Vagina (tissue), 2 donors: ENCODE measurements at regions not wholly inside any gene's neighbourhood (a gene's known extent, or its start where the extent isn't known, plus 50 kb on each side); places are given as distances from the start of the nearest gene placed in this dataset.

Experiments
- DNase-seq, 2 donors: peaks; one replicate each; pipeline ENCODE4 v3.0.0-alpha.2; 2017; ENCODE audit errors: extremely low spot score in 2 of 2
- H3K27ac ChIP-seq: fragments of 200-600 bp; sonication (generic); one replicate; pipeline ENCODE4 v1.5.1; 2019
- H3K27me3 ChIP-seq: fragments of 200-600 bp; sonication (generic); one replicate; pipeline ENCODE4 v1.5.1; 2019
- H3K36me3 ChIP-seq, 2 donors: fragments of 200-600 bp; sonication (generic); one replicate each; pipeline ENCODE4 v1.5.1; 2017 to 2019
- H3K4me1 ChIP-seq: fragments of 200-600 bp; sonication (generic); one replicate; pipeline ENCODE4 v1.5.1; 2019
- H3K4me3 ChIP-seq, 2 donors: fragments of 200-600 bp; sonication (generic); 1 replicate in 1 of 2; 2 replicates in 1 of 2; pipeline ENCODE4 v1.5.1; 2016 to 2019
- H3K9me3 ChIP-seq: fragments of 200-600 bp; sonication (generic); one replicate; pipeline ENCODE4 v1.5.1; 2019
- CTCF ChIP-seq, 3 experiments: fragments of 450-650 bp in 2 of 3; fragments of 200-600 bp in 1 of 3; sonication (generic) in 1 of 3; IDR thresholded peaks; one replicate each; pipeline ENCODE4 v1.5.1; 2017 to 2019; ENCODE audit warnings: antibody characterized with exemption in 3 of 3, mild to moderate bottlenecking in 2 of 3, moderate library complexity in 2 of 3
- POLR2A ChIP-seq, 2 donors: fragments of 450-650 bp; IDR thresholded peaks; one replicate each; pipeline ENCODE4 v1.6.1; 2017; ENCODE audit warnings: antibody characterized with exemption in 2 of 2, mild to moderate bottlenecking in 2 of 2, moderate library complexity in 2 of 2
- POLR2AphosphoS5 ChIP-seq, 2 donors: sonication (generic); formaldehyde crosslinking; IDR thresholded peaks; one replicate each; pipeline ENCODE4 v1.9.0; 2017; ENCODE audit warnings: antibody characterized with exemption in 2 of 2, mild to moderate bottlenecking in 2 of 2, low read depth in 1 of 2; ENCODE audit not compliant: insufficient read depth in 1 of 2
- intact Hi-C: fragments of 100-400 bp; cut with DNase I; formaldehyde crosslinking; loops from one replicate; pipeline ENCODE4 v1.15.1; 2023

GRCh38 chr13:59024434-59024833 lies 1139.3 kb downstream of the DIAPH3 start:
- H3K27ac ChIP-seq = no peak overlapping the region
- no peaks in the 10 kb centered on the region for H3K4me1 ChIP-seq
- H3K27me3 ChIP-seq = no peaks in the 10 kb centered on the region
- no peak for DNase-seq
- no peaks in the 10 kb centered on the region for H3K36me3 ChIP-seq
- no peaks in the 10 kb centered on the region for H3K9me3 ChIP-seq
- no peak for TF ChIP-seq CTCF (IDR thresholded peaks at IDR 0.05)
- TF ChIP-seq POLR2A (IDR thresholded peaks at IDR 0.05) = no peak
- no peak for TF ChIP-seq POLR2AphosphoS5 (IDR thresholded peaks at IDR 0.05; ENCODE audit: insufficient read depth in 1 of 2, low read depth in 1 of 2)
- intact Hi-C loops = no loop called here
- H3K4me3 ChIP-seq = no peak overlapping the region

GRCh38 chr13:59034198-59034597 lies 1129.5 kb downstream of the DIAPH3 start:
- Histone ChIP-seq H3K9me3 (no peaks in the 10 kb centered on the region), H3K27ac (no peak overlapping the region), H3K4me3 (no peak overlapping the region), H3K36me3 (no peaks in the 10 kb centered on the region), H3K27me3 (no peaks in the 10 kb centered on the region), H3K4me1 (no peaks in the 10 kb centered on the region)
- DNase-seq = no peak
- intact Hi-C loops = no loop called here
- TF ChIP-seq POLR2AphosphoS5 (IDR thresholded peaks at IDR 0.05; ENCODE audit: insufficient read depth in 1 of 2, low read depth in 1 of 2) (no peak), POLR2A (IDR thresholded peaks at IDR 0.05) (no peak), CTCF (IDR thresholded peaks at IDR 0.05) (no peak)

GRCh38 chr13:59038824-59039223 lies 1124.9 kb downstream of the DIAPH3 start:
- Histone ChIP-seq H3K27ac (no peak overlapping the region), H3K27me3 (no peaks in the 10 kb centered on the region), H3K9me3 (no peaks in the 10 kb centered on the region), H3K4me3 (no peak overlapping the region), H3K36me3 (no peaks in the 10 kb centered on the region), H3K4me1 (no peaks in the 10 kb centered on the region)
- intact Hi-C loops = loop anchor here (1.0 kb wide), 1 partner anchor 27 kb away; no protein-coding TSS in a partner anchor
- TF ChIP-seq POLR2A (IDR thresholded peaks at IDR 0.05) = no peak
- TF ChIP-seq CTCF (IDR thresholded peaks at IDR 0.05) = no peak
- no peak for TF ChIP-seq POLR2AphosphoS5 (IDR thresholded peaks at IDR 0.05; ENCODE audit: insufficient read depth in 1 of 2, low read depth in 1 of 2)
- no peak for DNase-seq

GRCh38 chr13:59043016-59043415 lies 1120.7 kb downstream of the DIAPH3 start:
- Histone ChIP-seq H3K9me3 (no peaks in the 10 kb centered on the region), H3K4me3 (no peak overlapping the region), H3K27ac (no peak overlapping the region), H3K36me3 (no peaks in the 10 kb centered on the region), H3K4me1 (no peaks in the 10 kb centered on the region), H3K27me3 (no peaks in the 10 kb centered on the region)
- TF ChIP-seq POLR2A (IDR thresholded peaks at IDR 0.05) (no peak), CTCF (IDR thresholded peaks at IDR 0.05) (no peak), POLR2AphosphoS5 (IDR thresholded peaks at IDR 0.05; ENCODE audit: insufficient read depth in 1 of 2, low read depth in 1 of 2) (no peak)
- intact Hi-C loops = no loop called here
- no peak for DNase-seq

- Histone ChIP-seq H3K9me3 (no peaks in the 10 kb centered on the region), H3K27me3 (no peaks in the 10 kb centered on the region), H3K4me3 (no peak overlapping the region), H3K36me3 (no peaks in the 10 kb centered on the region), H3K4me1 (no peaks in the 10 kb centered on the region), H3K27ac (no peak overlapping the region)
- no peak for TF ChIP-seq POLR2AphosphoS5 (IDR thresholded peaks at IDR 0.05; ENCODE audit: insufficient read depth in 1 of 2, low read depth in 1 of 2)
- TF ChIP-seq CTCF (IDR thresholded peaks at IDR 0.05) = no peak
- intact Hi-C loops = no loop called here
- DNase-seq = no peak
Observed at GRCh38 chr13:59047546-59047945, 1116.2 kb downstream of the DIAPH3 start.
